ENCODE measurements at regions not wholly inside any gene's neighbourhood (a gene's known extent, or its start where the extent isn't known, plus 50 kb on each side); places are given as distances from the start of the nearest gene placed in this dataset.
"Not testable (repeated sequence)": the region's sequence is repeated elsewhere in the genome, so short reads cannot be mapped to it uniquely, and the experiment has no call there.

DNA sequence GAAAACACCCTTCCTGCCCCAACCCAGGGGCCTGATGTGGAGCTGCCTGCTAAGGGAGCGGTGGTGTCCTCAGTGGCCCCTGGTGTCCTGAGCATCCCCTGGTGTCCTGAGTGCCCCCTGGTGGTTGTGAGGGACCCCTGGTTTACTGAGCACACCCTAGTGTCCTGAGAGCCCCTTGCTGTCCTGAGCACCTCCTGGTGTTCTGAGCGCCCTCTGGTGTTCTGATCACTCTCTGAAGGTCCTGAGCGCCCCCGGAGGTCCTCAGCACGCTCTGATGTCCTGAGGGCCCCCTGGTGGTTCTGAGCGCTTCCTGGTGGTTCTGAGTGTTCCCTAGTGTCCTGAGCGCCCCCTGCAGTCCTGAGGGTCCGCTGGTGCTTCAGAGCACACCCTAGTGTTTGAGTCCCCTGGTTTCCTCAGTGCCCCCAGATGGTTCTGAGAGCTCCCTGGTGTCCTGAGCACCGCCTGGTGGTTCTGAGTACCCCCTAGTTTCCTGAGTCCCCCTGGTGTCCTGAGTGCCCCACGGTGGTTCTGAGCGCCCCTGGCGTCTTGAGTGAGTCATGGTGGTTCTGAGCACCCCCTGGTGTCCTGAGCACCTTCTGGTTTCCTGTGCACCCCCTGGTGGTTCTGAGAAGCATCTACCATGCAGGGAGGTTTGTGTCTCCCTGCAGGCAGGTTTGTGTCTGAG is 1004.2 kb downstream of the TMEM121 start:
- Histone ChIP-seq H3K4me3 (ENCODE audit: insufficient read depth, low read depth, low read length) (no peak overlapping the region), H3K9me3 (ENCODE audit: control insufficient read depth, low read length) (peaks cover 15% of the 10 kb centered on the region), H3K27me3 (ENCODE audit: control insufficient read depth, insufficient read depth, low read length, poor library complexity, severe bottlenecking) (no peaks in the 10 kb centered on the region), H3K27ac (ENCODE audit: insufficient read depth, low read depth, low read length, poor library complexity, severe bottlenecking) (no peak overlapping the region), H3K36me3 (ENCODE audit: control insufficient read depth, insufficient read depth, low read length) (no peaks in the 10 kb centered on the region), H3K4me1 (ENCODE audit: control insufficient read depth, insufficient read depth, low read length) (no peaks in the 10 kb centered on the region)
- 66 to 72% methylated on average over 12 of the region's 12 CpGs for WGBS, 2 experiments

DNA sequence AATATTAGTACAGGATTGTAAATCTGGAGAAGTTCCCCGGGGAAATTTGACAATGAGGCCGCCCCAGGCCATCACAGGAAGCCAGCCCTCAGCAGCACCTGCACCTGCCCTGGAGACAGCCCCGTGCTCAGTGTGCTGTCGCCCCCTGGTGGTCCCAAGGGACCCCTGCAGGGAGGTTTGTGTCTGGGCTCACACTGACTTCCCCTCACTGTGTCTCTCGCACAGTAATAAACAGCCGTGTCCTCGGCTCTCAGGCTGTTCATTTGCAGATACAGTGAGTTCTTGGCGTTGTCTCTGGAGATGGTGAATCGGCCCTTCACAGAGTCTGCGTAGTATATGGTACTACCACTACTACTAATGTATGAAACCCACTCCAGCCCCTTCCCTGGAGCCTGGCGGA is 1011.2 kb downstream of the TMEM121 start:
- H3K27ac ChIP-seq (ENCODE audit: insufficient read depth, low read depth, low read length, poor library complexity, severe bottlenecking); H3K9me3 ChIP-seq (ENCODE audit: control insufficient read depth, low read length); H3K27me3 ChIP-seq (ENCODE audit: control insufficient read depth, insufficient read depth, low read length, poor library complexity, severe bottlenecking); H3K4me3 ChIP-seq (ENCODE audit: insufficient read depth, low read depth, low read length); H3K4me1 ChIP-seq (ENCODE audit: control insufficient read depth, insufficient read depth, low read length); H3K36me3 ChIP-seq (ENCODE audit: control insufficient read depth, insufficient read depth, low read length): not testable (repeated sequence)
- 70 to 75% methylated on average over 8 of the region's 11 CpGs for WGBS, 2 experiments

DNA sequence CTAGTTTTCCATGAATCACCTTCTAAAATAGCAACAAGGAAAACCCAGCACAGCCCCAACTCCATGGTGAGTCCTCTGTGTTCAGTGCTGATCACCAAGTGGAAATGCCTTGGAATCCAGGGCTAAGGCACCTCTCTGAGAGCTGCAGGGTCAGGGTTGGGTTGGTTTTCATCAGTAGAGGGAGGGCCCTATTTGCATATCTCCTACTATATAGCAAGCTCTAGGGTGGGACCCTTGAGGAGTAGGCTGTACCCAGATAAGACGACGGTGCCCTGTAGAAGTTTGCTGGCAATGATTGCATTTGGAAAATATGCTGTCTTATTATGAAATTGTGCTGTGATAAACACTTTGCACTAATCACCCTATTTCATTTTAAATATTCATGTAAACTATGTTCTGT is 1011.8 kb downstream of the TMEM121 start:
- Histone ChIP-seq H3K27ac (ENCODE audit: insufficient read depth, low read depth, low read length, poor library complexity, severe bottlenecking) (no peak overlapping the region), H3K4me3 (ENCODE audit: insufficient read depth, low read depth, low read length) (no peak overlapping the region), H3K9me3 (ENCODE audit: control insufficient read depth, low read length) (peaks cover 7% of the 10 kb centered on the region), H3K36me3 (ENCODE audit: control insufficient read depth, insufficient read depth, low read length) (no peaks in the 10 kb centered on the region), H3K27me3 (ENCODE audit: control insufficient read depth, insufficient read depth, low read length, poor library complexity, severe bottlenecking) (no peaks in the 10 kb centered on the region), H3K4me1 (ENCODE audit: control insufficient read depth, insufficient read depth, low read length) (no peaks in the 10 kb centered on the region)
- 95 to 100% methylated on average over 2 of the region's 2 CpGs for WGBS, 2 experiments

DNA sequence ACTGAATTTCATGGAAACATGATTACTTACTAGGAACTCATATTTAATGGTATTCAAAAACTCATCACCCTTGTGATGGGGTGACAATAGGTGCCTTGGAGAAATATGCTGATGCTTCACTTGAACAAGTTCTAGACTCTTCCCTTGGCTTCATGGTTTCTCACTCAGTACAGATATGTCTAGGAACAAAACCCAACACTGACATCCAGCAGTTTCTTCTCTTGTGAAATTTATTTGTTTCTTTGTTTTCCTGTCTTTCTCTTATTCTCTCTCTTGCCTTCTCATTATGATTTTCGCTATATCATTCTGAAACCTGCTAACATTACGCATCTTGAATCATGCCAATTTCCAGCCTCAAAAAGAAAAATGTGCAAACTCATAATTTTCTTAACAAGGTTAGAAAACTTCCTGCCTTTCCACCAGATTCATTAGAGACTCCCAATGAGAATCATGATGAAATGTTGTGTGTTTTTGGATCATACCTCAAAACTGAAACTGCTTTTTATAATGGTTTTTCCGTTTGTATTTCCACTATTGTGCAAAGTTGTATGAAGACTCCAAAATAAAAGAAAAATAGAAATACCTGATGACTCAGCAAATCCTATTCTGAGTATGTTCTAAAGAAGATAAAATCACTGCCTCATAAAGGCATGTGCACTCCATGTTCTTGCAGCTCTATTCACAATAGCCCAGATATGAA is 1021.5 kb downstream of the TMEM121 start:
- WGBS, 2 experiments, result 47 to 61% methylated on average over 2 to 3 of the region's 3 CpGs
- Histone ChIP-seq H3K27ac (ENCODE audit: insufficient read depth, low read depth, low read length, poor library complexity, severe bottlenecking) (no peak overlapping the region), H3K9me3 (ENCODE audit: control insufficient read depth, low read length) (peaks cover 22% of the 10 kb centered on the region), H3K36me3 (ENCODE audit: control insufficient read depth, insufficient read depth, low read length) (no peaks in the 10 kb centered on the region), H3K4me1 (ENCODE audit: control insufficient read depth, insufficient read depth, low read length) (no peaks in the 10 kb centered on the region), H3K27me3 (ENCODE audit: control insufficient read depth, insufficient read depth, low read length, poor library complexity, severe bottlenecking) (no peaks in the 10 kb centered on the region), H3K4me3 (ENCODE audit: insufficient read depth, low read depth, low read length) (no peak overlapping the region)

DNA sequence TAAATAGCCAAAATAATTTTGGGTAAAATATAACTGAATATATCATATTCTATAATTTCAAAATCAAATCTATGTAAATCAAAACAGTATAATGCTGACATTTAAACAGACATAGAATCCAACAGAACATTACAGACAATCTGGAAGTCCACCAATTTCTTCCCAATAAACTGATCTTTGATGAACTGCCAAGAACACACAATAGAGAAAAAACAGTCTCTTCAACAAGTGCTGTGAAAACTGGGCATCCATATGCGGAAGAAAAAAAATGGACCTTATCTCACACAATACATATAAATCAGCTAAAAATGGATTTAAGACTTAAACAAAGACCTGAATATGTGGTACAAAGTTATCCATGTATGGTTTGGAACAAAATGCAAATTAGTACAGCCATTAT is 1022.7 kb downstream of the TMEM121 start:
- Histone ChIP-seq H3K27me3 (ENCODE audit: control insufficient read depth, insufficient read depth, low read length, poor library complexity, severe bottlenecking) (no peaks in the 10 kb centered on the region), H3K4me3 (ENCODE audit: insufficient read depth, low read depth, low read length) (no peak overlapping the region), H3K4me1 (ENCODE audit: control insufficient read depth, insufficient read depth, low read length) (no peaks in the 10 kb centered on the region), H3K36me3 (ENCODE audit: control insufficient read depth, insufficient read depth, low read length) (no peaks in the 10 kb centered on the region), H3K9me3 (ENCODE audit: control insufficient read depth, low read length) (peaks cover 21% of the 10 kb centered on the region), H3K27ac (ENCODE audit: insufficient read depth, low read depth, low read length, poor library complexity, severe bottlenecking) (no peak overlapping the region)
- WGBS, 2 experiments, result 83% methylated on average over 1 of the region's 1 CpG; no CpG with 5 or more reads in 1 of the 2 experiments

DNA sequence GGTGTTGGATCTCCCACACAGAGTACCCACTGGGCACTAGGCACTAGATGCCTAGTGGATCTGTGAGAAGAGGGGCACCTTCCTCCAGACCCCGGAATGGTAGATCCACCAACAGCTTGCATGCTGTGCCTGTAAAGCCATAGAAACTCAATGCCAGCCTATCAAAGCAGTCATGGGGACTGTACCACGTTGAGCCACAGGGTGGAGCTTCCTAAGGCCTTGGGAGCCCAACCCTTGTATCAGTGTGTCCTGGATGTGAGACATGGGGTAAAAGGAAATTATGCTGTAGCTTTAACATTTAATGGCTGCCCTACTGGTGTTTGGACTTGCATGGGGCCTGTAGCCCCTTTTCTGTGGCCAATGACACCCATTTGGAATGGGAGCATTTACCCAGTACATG is 1024.9 kb downstream of the TMEM121 start:
- no peak overlapping the region for H3K4me3 ChIP-seq (ENCODE audit: insufficient read depth, low read depth, low read length)
- H3K27me3 ChIP-seq (ENCODE audit: control insufficient read depth, insufficient read depth, low read length, poor library complexity, severe bottlenecking), result no peaks in the 10 kb centered on the region
- H3K36me3 ChIP-seq (ENCODE audit: control insufficient read depth, insufficient read depth, low read length), result no peaks in the 10 kb centered on the region
- no peaks in the 10 kb centered on the region for H3K4me1 ChIP-seq (ENCODE audit: control insufficient read depth, insufficient read depth, low read length)
- H3K27ac ChIP-seq (ENCODE audit: insufficient read depth, low read depth, low read length, poor library complexity, severe bottlenecking), result no peak overlapping the region
- 41 to 45% methylated on average over 2 of the region's 2 CpGs for WGBS, 2 experiments
- H3K9me3 ChIP-seq (ENCODE audit: control insufficient read depth, low read length), result peaks cover 15% of the 10 kb centered on the region

DNA sequence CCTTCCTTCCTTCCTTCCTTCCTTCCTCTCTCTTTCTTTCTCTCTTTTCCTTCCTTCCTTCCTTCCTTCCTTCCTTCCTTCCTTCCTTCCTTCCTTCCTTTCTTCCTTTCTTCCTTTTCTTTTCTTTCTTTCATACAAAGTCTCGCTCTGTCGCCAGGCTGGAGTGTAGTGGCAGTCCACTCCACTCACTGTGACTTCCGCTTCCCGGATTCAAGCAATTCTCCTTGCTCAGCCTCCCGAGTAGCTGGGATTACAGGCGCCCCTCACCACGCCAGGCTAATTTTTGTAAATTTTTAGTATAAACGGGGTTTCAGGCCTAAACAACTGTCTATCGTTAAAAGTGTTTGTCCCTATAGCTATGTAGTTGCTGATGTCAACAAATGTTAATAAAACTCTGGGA is 1029.8 kb downstream of the TMEM121 start:
- H3K4me1 ChIP-seq (ENCODE audit: control insufficient read depth, insufficient read depth, low read length); H3K27me3 ChIP-seq (ENCODE audit: control insufficient read depth, insufficient read depth, low read length, poor library complexity, severe bottlenecking); H3K36me3 ChIP-seq (ENCODE audit: control insufficient read depth, insufficient read depth, low read length); H3K27ac ChIP-seq (ENCODE audit: insufficient read depth, low read depth, low read length, poor library complexity, severe bottlenecking); H3K4me3 ChIP-seq (ENCODE audit: insufficient read depth, low read depth, low read length): not testable (repeated sequence)
- H3K9me3 ChIP-seq (ENCODE audit: control insufficient read depth, low read length), result peaks cover 10% of the 10 kb centered on the region
- WGBS, 2 experiments, result 85 to 87% methylated on average over 9 of the region's 9 CpGs

DNA sequence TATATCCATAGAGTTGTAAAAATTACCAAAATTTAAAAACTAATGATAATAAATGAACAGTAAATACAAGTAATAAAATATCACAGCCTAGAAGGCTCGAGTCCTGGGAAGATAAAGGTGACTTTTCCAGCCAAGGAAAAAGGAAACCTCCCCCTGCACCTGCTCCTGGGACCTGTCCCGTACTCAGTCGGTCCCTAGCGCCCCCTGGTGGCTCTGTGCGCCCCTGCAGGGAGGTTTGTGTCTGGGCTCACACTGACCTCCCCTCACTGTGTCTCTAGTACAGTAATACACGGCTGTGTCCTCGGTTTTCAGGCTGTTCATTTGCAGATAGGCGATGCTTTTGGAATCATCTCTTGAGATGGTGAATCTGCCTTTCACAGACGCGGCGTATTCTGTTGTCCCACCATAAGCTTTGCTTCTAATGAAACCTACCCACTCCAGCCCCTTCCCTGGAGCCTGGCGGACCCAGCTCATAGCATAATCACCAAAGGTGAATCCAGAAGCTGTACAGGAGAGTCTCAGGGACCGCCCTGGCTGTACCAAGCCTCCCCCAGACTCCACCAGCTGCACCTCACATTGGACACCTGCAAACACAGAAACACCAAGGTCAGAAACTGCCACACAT is 1030.4 kb downstream of the TMEM121 start:
- no peaks in the 10 kb centered on the region for H3K4me1 ChIP-seq (ENCODE audit: control insufficient read depth, insufficient read depth, low read length)
- no peaks in the 10 kb centered on the region for H3K36me3 ChIP-seq (ENCODE audit: control insufficient read depth, insufficient read depth, low read length)
- peaks cover 9% of the 10 kb centered on the region for H3K9me3 ChIP-seq (ENCODE audit: control insufficient read depth, low read length)
- H3K4me3 ChIP-seq (ENCODE audit: insufficient read depth, low read depth, low read length), result no peak overlapping the region
- WGBS, 2 experiments, result 57% methylated on average over 13 of the region's 13 CpGs
- H3K27ac ChIP-seq (ENCODE audit: insufficient read depth, low read depth, low read length, poor library complexity, severe bottlenecking), result no peak overlapping the region
- no peaks in the 10 kb centered on the region for H3K27me3 ChIP-seq (ENCODE audit: control insufficient read depth, insufficient read depth, low read length, poor library complexity, severe bottlenecking)

DNA sequence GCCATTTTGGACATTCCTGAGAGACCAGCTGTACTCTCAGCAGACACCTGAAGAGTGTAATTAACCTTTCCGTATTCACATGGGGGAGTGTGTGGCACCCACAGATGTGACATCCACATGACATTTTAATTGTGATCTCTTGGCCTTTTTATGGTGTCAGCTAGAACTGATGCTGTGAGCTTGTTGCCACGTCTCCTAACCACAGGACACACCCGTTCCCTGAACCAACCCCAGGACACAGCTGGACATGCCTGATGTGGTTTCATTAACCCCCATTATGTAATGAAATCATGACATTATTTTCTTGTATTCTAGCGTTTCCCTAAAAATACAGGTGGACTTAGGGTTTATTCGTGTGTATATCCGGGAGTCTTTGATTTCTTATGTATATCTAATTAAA is 1036.1 kb downstream of the TMEM121 start:
- Histone ChIP-seq H3K4me3 (ENCODE audit: insufficient read depth, low read depth, low read length) (no peak overlapping the region), H3K9me3 (ENCODE audit: control insufficient read depth, low read length) (peaks cover 6% of the 10 kb centered on the region), H3K27ac (ENCODE audit: insufficient read depth, low read depth, low read length, poor library complexity, severe bottlenecking) (no peak overlapping the region), H3K27me3 (ENCODE audit: control insufficient read depth, insufficient read depth, low read length, poor library complexity, severe bottlenecking) (no peaks in the 10 kb centered on the region), H3K36me3 (ENCODE audit: control insufficient read depth, insufficient read depth, low read length) (no peaks in the 10 kb centered on the region), H3K4me1 (ENCODE audit: control insufficient read depth, insufficient read depth, low read length) (no peaks in the 10 kb centered on the region)
- WGBS, 2 experiments, result 44 to 64% methylated on average over 3 to 6 of the region's 6 CpGs

DNA sequence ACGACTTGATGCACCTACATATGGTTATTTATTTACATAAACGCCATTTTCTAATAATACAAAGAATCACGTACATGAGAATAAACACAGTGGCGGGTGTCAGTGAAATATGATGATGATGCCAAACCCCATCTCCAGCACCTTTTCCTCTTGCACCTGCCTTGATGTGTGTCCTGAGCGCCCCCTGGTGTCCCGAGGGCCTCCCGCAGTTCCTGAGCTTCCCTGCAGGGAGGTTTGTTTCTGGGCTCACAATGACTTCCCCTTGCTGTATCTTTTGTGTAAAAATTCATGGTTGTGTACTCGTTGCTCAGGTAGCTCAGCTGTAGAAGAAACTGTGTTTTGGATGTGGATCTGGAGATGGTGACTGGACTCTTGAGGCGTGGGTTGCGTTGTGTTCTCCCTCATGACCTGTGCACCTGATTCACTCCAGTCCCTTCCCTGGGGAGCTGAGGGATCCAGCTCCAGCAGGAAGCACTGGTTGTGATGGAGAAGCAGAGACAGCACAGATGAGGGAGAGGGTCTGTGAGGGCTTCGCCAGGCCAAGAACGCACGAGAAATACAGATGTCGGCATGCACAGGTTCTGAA is 1037.8 kb downstream of the TMEM121 start:
- no peak overlapping the region for H3K27ac ChIP-seq (ENCODE audit: insufficient read depth, low read depth, low read length, poor library complexity, severe bottlenecking)
- H3K9me3 ChIP-seq (ENCODE audit: control insufficient read depth, low read length), result peaks cover 5% of the 10 kb centered on the region
- H3K36me3 ChIP-seq (ENCODE audit: control insufficient read depth, insufficient read depth, low read length), result no peaks in the 10 kb centered on the region
- 75 to 78% methylated on average over 11 to 14 of the region's 14 CpGs for WGBS, 2 experiments
- H3K4me1 ChIP-seq (ENCODE audit: control insufficient read depth, insufficient read depth, low read length), result no peaks in the 10 kb centered on the region
- H3K4me3 ChIP-seq (ENCODE audit: insufficient read depth, low read depth, low read length), result no peak overlapping the region
- H3K27me3 ChIP-seq (ENCODE audit: control insufficient read depth, insufficient read depth, low read length, poor library complexity, severe bottlenecking), result no peaks in the 10 kb centered on the region

All from ectodermal cell (in vitro differentiated cells).